SU-DHL-6 (cell line): ENCODE measurements at regions not wholly inside any gene's neighbourhood (a gene's known extent, or its start where the extent isn't known, plus 50 kb on each side); places are given as distances from the start of the nearest gene placed in this dataset.

ENCODE experiments used
- H2AFZ ChIP-seq: fragments of 200-600 bp; sonication (generic); 2 replicates; pipeline ENCODE4 v1.6.1; 2014; ENCODE audit warnings: low read depth, mild to moderate bottlenecking, moderate library complexity, mixed read lengths, antibody characterized with exemption, low read length; ENCODE audit not compliant: severe bottlenecking
- H3F3A ChIP-seq: fragments of 200-600 bp; shearing (Covaris generic); 2 replicates; pipeline ENCODE4 v1.6.0; 2016; ENCODE audit warnings: antibody characterized with exemption, mild to moderate bottlenecking; ENCODE audit not compliant: insufficient read depth
- H3K27ac ChIP-seq: fragments of 200-600 bp; sonication (generic); 2 replicates; pipeline ENCODE4 v1.5.1; 2016; ENCODE audit warnings: low read depth, mild to moderate bottlenecking, low read length, moderate library complexity, mixed read lengths
- H3K27me3 ChIP-seq: fragments of 200-600 bp; sonication (generic), shearing (Covaris generic); 2 replicates; pipeline ENCODE4 v1.6.0; 2014; ENCODE audit warnings: mild to moderate bottlenecking, low read length
- H3K36me3 ChIP-seq: fragments of 200-600 bp; sonication (generic); 2 replicates; pipeline ENCODE4 v1.6.1; 2014; ENCODE audit warnings: mild to moderate bottlenecking, low read length, mixed read lengths
- H3K4me2 ChIP-seq: fragments of 300-600, 200-600 bp; shearing (Covaris generic), sonication (generic); 2 replicates; pipeline ENCODE4 v1.6.0; 2014; ENCODE audit warnings: low read length, low read depth, mild to moderate bottlenecking; ENCODE audit not compliant: poor library complexity, severe bottlenecking
- H3K4me3 ChIP-seq: fragments of 200-600 bp; sonication (generic); 2 replicates; pipeline ENCODE4 v1.5.1; 2014; ENCODE audit warnings: antibody characterized with exemption, low read length, mild to moderate bottlenecking, mixed read lengths; ENCODE audit not compliant: insufficient read depth, poor library complexity, severe bottlenecking
- H3K79me2 ChIP-seq: fragments of 200-600 bp; sonication (generic); 2 replicates; pipeline ENCODE4 v1.6.1; 2014; ENCODE audit warnings: mild to moderate bottlenecking, low read length, moderate library complexity; ENCODE audit not compliant: insufficient read depth
- H3K9ac ChIP-seq: fragments of 200-600 bp; sonication (generic); 2 replicates; pipeline ENCODE4 v1.7.0; 2014; ENCODE audit warnings: mild to moderate bottlenecking, low read length
- H3K9me2 ChIP-seq: fragments of 200-600 bp; sonication (generic); replicated peaks from 2 replicates; pipeline ENCODE4 v1.6.1; 2014; ENCODE audit warnings: low read length; ENCODE audit not compliant: insufficient read depth
- H3K9me3 ChIP-seq: fragments of 200-600 bp; sonication (generic); 2 replicates; pipeline ENCODE4 v1.6.1; 2014; ENCODE audit warnings: low read length, mixed read lengths; ENCODE audit not compliant: insufficient read depth
- H4K20me1 ChIP-seq: fragments of 200-600 bp; sonication (generic); 2 replicates; pipeline ENCODE4 v1.6.1; 2014; ENCODE audit warnings: low read depth, mild to moderate bottlenecking, antibody characterized with exemption, low read length, moderate library complexity, mixed read lengths
- CTCF ChIP-seq: fragments of 200-600 bp; sonication (generic); IDR thresholded peaks from one replicate; pipeline ENCODE4 v1.5.1; 2017; ENCODE audit warnings: antibody characterized with exemption, mild to moderate bottlenecking, low read length, moderate library complexity; ENCODE audit not compliant: insufficient read depth, poor library complexity, severe bottlenecking
- EZH2phosphoT487 ChIP-seq: fragments of 200-600 bp; sonication (generic), shearing (Covaris generic); conservative IDR thresholded peaks from 2 replicates; pipeline ENCODE4 v1.6.1; 2018; ENCODE audit warnings: mild to moderate bottlenecking, antibody characterized with exemption, low read length, moderate library complexity, mixed read lengths

DNA sequence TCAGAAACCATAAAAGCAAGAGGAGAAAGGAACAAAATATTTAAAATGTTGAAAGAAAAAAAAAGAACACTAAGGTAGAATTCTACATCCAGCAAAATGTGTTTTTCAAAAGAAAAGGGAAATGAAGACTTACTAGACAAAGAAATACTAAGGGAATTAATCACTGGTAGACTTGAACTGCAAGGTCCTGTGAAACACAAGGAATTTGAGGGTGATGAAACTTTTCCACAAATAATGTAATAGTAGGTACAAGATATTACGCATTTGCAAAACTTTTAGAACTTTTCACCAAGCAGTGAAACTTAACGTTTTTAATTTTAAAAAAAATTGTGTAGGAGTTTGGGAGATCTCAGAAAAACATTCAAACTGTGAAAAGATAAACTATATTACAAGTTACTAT is 180.3 kb upstream of the MAGEB16 start:
- no peak overlapping the region for H2AFZ ChIP-seq
- H3K27me3 ChIP-seq, result no peaks in the 10 kb centered on the region
- no peaks in the 10 kb centered on the region for H3K9me2 ChIP-seq
- no peak overlapping the region for H3K27ac ChIP-seq
- H3K4me3 ChIP-seq, result no peak overlapping the region
- no peaks in the 10 kb centered on the region for H3F3A ChIP-seq
- no peak overlapping the region for H3K9ac ChIP-seq
- H3K79me2 ChIP-seq, result no peaks in the 10 kb centered on the region
- H3K9me3 ChIP-seq, result no peaks in the 10 kb centered on the region
- no peak for TF ChIP-seq CTCF
- no peaks in the 10 kb centered on the region for H3K36me3 ChIP-seq
- H3K4me2 ChIP-seq, result no peak overlapping the region
- H4K20me1 ChIP-seq, result no peaks in the 10 kb centered on the region

GRCh38 chrX:35622040-35622439 is 176.1 kb upstream of the MAGEB16 start:
- no peak overlapping the region for H3K4me3 ChIP-seq
- no peaks in the 10 kb centered on the region for H4K20me1 ChIP-seq
- H3K27ac ChIP-seq, result no peak overlapping the region
- no peak overlapping the region for H3K9ac ChIP-seq
- H3K9me3 ChIP-seq, result no peaks in the 10 kb centered on the region
- H3K79me2 ChIP-seq, result no peaks in the 10 kb centered on the region
- H2AFZ ChIP-seq, result no peak overlapping the region
- no peaks in the 10 kb centered on the region for H3K27me3 ChIP-seq
- H3K4me2 ChIP-seq, result no peak overlapping the region
- TF ChIP-seq CTCF (no peak), EZH2phosphoT487 (no peak)
- H3K9me2 ChIP-seq, result no peaks in the 10 kb centered on the region
- H3K36me3 ChIP-seq, result no peaks in the 10 kb centered on the region
- no peaks in the 10 kb centered on the region for H3F3A ChIP-seq

GRCh38 chrX:35622601-35623000 is 175.5 kb upstream of the MAGEB16 start:
- Histone ChIP-seq H3K36me3 (no peaks in the 10 kb centered on the region), H3K79me2 (no peaks in the 10 kb centered on the region), H3K4me2 (no peak overlapping the region), H3K27ac (no peak overlapping the region), H3K9me3 (no peaks in the 10 kb centered on the region), H3K27me3 (no peaks in the 10 kb centered on the region), H4K20me1 (no peaks in the 10 kb centered on the region), H3K9ac (no peak overlapping the region), H2AFZ (no peak overlapping the region), H3K4me3 (no peak overlapping the region), H3F3A (no peaks in the 10 kb centered on the region), H3K9me2 (no peaks in the 10 kb centered on the region)
- no peak for TF ChIP-seq CTCF
- no peak for TF ChIP-seq EZH2phosphoT487

GRCh38 chrX:35625714-35626113 is 172.4 kb upstream of the MAGEB16 start:
- Histone ChIP-seq H3K9me3 (no peaks in the 10 kb centered on the region), H3K27me3 (no peaks in the 10 kb centered on the region), H3K4me2 (no peak overlapping the region), H4K20me1 (no peaks in the 10 kb centered on the region), H3K9me2 (no peaks in the 10 kb centered on the region), H3K4me3 (no peak overlapping the region), H3K27ac (no peak overlapping the region), H3K36me3 (no peaks in the 10 kb centered on the region), H3K9ac (no peak overlapping the region), H3F3A (no peaks in the 10 kb centered on the region), H2AFZ (no peak overlapping the region), H3K79me2 (no peaks in the 10 kb centered on the region)
- no peak for TF ChIP-seq EZH2phosphoT487
- TF ChIP-seq CTCF, result no peak
